GM18498 (cell line): ENCODE measurements at regions not wholly inside any gene's neighbourhood (a gene's known extent, or its start where the extent isn't known, plus 50 kb on each side); places are given as distances from the start of the nearest gene placed in this dataset.

Source experiments
- ATAC-seq: cut with Tn5 transposase; IDR thresholded peaks from one replicate; pipeline ENCODE4 v1.9.1; 2021; ENCODE audit warnings: mild to moderate bottlenecking, moderate library complexity; ENCODE audit not compliant: unreplicated experiment

DNA sequence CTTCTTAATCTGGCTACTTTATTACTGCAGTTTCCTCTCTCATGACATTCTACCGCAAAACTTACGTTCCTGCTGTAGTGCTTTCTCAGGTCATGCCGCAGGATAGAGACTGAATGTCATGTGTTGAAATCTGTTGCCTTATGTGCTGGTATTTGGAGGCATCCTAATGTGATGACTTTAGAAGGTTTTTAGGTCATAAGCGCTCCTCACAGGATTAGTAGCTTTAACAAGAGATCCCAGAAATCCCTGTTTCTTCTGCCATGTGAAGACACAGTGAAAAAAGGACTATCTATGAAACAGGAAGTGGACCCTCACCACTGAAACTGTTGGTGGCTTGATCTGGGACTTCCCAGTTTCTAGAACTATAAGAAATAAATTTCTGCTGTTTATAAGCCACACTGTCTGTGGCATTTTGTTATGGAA is 209.3 kb downstream of the LACC1 start:
- no peak for ATAC-seq

DNA sequence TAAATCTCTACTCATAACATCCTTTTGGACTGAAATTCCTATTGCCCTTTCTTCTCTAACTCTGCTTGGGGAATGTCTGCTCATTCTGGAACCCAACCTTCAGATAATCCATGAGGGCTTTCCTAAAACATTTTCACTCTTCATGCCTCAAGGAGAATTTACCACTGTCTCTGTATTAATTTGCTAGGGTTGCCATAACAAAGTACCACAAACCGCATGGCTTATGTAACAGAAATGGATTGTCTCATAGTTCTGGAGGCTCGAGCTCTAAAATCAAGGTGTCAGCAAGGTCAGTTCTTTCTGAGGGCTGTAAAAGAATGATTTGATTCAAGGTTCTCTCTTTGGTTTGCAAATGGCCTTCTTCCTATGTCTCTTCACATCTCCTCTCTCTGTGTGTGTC is 209.7 kb downstream of the LACC1 start:
- ATAC-seq = no peak

DNA sequence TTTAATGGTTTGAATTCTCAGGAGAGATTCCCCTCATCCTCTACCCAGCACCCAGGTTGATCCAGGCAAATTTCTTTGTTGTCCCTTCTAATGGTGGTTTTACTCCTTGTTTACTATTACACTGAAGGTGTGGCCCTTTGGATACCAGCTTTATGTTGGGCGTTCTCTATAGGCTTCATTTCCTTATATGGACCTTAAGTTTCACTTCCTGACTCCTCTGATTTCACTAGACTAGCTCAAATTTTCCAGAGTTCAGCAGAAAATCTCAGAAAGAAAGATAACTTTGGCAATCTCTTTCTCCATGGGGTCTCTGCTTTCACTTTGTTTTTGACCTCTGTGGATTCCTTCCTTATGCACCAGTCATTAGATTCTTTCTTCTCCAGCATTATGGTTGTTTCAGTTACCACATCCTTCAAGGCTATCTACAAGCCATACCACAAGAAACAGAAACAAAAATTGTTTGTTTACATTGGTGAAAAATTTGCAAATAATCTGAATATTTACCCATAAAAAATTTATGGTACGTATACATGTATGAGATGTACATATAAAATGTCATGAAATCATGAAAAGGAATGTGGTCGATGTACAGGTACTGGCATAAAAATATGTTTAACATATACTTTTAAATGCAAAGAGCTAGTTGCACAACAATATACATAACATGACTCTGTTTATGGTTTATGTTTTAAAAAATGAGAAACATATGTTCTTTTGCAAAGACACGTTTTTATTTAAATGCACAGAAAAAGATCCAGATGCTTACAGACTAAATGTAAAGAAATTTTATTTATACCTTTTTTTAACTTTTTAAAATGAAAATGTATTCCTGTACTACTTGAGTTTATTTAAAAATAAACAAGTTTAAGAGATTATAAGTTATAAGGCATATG is 212.6 kb downstream of the LACC1 start:
- ATAC-seq = no peak

DNA sequence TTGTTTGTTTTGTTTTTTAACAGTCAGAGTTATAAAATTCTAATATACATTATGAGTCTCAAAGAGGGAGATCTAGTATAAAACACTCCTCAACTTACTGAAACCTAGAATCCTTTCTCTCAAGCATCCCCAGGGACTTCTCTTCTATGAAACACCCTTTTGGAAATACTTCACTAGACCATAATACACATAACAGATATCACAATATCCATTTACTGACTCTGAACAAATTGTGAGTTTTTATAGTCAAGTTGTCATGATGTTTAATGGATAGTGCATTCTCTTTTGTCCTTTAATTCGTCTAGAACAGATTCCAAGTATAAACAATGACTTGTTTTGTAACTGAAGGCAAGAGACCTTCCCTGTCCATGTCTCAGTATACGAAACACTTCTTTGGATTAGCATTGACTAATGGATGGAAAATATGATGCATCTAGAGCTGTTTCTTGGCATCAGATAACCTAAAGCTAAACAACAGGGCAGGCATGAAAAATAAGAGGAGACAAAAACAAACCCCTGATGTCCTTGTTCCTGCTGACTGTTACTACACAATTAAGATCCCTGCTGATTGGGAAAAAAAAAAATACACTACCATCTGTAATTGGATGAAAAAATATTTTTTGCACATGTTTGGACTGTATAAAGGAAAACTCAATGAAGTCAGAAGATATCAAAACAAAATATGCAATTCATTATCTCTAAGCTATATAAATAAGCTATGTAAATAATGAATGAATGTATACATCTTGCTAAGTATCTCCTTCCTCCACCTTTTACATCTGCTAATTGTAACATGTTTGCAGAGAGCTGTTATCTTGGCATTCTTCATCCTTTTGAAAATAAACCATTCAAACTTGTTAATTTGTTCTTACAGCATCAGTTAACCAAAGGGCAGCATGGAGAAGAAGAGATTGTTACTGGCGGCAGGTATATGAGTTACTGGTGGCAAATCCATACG is 214.2 kb downstream of the LACC1 start:
- no peak for ATAC-seq

DNA sequence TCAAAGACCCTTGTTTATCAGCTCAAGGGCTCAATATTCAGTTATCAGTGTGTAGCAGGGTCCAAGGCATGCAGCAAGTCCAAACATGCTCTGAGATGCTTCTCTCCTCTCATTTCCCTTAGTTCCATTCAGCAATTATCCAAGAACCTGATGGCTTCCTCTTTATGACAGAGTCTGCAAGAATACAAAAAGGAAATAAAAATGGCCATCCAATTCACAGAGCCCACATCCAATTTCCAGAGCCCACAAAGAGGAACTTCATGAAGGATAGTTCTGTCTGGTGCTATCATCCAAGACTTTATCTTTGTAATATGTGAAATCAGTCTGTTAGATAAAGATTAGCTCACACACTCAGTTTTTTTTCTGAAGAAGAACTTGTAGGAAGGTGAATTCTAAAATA is 217.2 kb downstream of the LACC1 start:
- no peak for ATAC-seq

DNA sequence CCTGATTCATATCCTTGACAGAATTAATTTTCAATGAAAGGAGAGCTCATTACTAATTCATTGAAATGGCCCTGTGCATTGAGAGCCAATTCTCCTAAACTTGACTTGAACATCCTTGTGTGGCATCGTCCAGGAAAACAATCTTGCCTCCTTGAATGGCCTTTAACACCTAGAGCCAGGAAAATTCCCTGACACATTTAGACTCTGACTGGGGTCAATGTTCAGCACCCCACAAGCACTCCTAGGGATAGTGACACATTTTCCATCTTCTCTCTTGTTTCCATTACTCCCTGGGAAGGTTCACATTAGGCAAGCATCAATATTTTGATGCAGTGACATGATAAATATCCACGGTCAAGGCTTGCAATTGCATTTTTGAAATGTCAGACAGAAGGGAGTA is 218.9 kb downstream of the LACC1 start:
- no peak for ATAC-seq

DNA sequence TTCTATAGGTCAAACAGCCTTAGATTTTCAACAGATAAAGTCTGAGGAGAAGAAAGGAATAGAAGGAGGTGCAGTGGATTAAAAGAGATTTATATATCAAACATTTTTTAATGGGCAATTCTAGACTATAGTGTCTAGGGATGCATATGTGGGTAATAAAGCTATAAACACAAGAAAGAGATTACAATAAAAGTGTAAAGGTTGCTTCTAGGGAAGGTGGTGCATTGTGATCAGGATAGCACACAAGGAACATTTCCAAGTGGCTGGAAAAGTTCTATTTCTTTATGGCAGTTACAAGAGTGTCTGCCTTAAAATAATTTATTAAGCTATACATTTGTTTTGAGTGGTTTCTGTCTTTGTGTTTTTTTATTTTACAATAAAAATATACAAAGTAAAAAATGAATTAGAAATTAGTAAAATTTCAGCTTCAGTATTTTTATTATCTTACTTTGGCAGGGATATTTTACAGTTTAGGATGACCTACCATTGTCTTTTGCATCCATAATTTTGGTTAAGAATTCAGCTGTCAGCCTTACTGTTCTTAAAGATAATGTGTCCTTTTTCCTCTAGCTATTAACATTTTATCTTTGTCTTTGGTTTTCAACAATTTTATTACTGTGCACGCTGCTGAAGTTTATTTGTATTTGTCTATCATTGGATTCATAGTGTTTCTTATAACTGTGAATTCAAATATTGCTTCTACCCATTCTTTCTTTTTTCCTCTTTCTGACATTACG is 221.8 kb downstream of the LACC1 start:
- no peak for ATAC-seq

DNA sequence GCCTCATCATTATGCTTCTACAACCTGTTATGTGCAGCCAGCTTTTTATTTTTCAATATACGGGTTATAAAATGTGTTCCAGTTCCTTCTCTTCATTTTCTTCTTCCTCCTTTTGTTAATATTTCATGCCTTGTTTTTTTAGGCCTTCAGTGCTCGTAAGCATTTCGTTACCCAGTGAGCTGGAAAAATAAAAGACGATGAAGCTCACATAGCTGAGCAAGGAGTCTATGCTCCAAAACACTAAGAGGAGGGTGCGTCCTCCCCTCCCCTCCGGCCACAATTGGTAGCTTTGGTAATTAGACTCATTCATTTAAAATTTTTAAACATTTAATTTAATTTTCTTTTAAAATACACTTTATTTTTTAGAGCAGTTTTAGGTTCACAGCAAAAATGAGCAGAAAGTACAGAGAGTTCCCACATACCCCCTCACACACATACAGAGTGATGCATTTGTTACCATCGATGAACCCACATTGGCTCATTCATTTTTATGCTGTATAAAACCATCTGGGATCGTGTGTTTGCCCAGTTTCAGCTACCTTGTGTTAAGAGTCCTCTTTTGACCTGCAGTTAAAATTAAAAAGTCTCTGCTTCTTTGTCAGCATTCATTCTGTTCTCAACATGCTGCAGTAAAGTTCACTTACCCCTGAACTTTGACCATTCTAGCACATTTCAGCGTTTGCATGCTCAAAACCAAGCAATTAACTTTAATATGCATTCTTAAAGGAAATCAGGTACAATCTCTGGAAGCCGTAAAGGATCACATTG is 223.9 kb downstream of the LACC1 start:
- ATAC-seq = no peak

DNA sequence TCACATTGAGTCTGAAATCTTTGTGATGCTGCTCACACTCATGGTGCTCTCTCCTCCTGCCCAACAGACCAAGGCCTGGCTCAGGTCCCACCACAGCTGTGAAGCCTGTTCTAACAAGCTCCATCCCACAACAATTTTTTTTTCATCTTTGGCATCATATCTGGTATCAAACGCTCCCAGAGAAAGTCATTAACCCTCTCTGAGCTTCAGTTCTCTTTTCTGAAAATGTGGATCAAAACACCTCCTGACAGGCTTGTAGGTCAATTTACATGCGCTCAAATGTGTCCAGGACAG is 224.4 kb downstream of the LACC1 start:
- no peak for ATAC-seq

DNA sequence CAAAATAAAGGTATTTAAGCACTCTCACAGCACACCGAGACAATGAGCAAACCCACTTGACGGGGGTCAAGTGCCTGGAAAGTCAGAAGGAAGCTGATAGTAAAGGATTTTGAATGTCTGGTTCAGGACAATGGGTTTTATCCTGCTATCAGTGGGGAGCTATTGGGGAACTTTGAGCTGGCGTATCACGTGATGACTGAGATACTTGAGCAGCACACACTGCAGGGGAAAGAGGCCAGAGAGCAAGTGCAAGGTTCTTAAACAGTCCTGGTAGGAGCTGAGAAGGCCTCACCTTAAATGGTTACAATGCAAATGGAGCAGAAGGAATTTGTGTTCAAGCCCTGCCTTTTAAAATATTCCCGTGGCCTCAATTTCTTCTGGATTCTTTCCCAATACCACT is 225.3 kb downstream of the LACC1 start:
- no peak for ATAC-seq

DNA sequence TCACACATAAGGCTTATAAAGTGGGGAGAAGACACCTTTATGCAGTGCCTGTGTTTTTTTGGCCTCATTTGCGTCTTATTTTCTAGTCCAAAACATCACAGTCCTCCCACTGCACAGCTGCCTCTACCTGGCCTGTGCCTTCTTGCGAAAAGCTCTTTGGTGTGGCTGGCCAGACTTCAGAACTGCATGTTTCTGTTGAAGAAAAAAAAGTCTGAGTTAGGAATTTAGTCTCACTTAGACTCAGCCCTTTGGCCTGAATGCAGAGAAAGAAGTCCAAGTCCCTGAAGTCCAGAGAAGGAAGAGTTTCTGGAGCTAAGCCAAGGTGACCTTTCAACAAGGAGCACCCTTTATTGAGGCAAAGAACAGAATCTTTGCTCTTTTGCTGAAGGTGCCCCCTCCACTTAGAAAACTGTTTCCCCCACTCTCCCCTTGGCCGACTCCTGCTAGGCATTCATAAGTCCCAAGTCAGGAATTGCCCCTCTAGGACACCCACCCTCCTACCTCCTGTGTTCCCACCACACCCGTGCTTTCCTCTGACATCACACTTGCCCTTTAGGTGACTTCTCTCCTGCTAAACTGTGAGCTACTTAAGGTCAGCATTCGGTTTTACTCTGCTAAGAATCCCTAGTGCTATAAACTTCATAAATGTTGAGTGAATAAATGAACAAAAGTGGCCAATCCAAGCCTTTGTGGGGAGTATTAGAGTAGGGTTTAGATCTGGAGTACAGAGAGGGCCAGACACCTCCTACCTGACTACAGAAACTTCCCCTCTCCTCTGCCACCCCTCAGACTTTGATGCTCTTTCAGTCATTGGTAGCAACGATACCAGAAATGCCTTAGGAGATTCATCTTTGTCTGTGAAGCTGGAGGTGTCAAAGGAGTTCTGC is 226.8 kb downstream of the LACC1 start:
- no peak for ATAC-seq

DNA sequence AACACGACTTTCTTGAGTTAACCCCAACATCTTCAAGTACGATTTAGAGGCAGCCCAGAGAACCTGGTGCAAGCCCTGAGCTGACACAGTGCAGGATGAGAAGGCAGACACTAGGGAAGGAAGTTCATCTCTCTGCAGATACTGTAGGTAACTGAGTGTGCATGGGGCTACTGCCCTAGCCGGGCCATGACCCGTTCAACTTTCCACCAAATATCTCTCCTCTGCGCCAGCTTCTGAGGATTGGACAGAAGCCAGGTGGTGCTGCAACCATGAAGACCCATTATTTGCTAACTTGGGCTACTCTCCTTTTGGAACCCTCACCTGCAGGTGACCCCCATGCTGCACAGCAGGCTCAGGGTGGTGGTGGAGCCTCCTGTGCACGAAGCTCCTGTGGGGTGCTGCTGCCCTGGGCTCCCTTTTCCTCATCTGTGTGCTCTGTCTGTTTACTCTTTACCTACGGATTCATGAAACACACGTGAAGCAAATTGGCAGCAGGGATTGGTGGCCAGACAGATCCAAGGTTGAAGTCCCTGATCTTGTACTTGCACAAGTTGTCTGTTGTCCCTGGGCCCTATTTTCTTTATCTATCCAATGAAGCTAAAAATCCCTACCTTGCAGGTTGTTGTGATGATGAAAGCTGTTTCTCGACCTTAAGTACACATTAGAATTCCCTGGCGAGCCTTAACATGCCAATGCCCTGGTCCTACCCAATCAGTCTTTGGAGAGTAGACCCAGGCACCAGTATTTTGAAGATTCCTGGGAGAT is 227.8 kb downstream of the LACC1 start:
- ATAC-seq = no peak

DNA sequence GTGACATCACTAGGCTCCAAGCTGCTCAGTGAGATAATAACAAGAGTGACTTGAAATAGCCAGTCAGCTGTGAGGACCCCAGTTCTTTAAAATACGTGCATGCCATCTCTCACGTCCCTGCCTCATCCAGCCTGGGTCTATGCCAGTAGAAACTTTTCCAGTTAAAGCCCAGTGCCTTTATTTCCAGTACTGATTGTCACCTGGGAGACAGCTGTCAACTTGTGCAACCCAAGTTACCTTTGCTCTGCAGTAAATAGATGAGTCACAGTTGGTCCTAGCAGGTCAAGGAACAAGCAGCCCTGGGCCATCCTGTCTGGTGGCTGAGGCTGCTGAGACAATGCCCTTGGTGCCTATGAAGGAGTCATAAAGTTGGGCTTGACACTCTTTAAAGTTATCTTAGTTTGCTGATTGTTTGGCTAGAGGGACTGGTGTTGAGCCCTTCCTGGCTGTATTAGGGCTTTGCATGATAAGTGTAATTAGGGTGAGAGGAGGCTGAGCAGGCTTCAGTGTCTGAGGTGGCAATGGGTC is 228.7 kb downstream of the LACC1 start:
- ATAC-seq = no peak

DNA sequence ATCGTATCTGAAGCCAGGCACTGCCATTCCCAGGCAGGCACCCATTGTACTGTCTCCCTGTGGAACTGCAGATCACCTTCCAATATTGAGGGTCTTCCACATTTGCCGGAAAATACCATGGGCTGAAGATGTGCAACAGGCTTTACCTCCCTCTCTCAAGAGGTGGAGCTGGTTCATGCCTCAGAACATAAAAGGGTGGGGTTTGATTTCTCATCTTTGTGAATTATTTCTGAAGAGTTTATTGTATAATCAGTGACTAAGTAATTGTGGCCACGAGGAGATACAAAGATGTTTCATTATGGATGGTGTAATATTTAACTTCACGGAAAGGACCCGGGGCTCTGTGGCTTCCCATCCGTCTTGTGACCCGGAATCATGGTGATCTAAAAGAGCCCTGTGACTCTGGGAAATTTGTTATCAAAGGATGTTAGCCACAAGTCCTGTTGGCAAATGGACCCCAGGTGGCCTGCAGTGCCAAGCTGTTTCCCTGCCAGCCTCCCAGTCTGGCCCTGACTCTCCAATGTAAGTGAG is 230.5 kb downstream of the LACC1 start:
- ATAC-seq = no peak

DNA sequence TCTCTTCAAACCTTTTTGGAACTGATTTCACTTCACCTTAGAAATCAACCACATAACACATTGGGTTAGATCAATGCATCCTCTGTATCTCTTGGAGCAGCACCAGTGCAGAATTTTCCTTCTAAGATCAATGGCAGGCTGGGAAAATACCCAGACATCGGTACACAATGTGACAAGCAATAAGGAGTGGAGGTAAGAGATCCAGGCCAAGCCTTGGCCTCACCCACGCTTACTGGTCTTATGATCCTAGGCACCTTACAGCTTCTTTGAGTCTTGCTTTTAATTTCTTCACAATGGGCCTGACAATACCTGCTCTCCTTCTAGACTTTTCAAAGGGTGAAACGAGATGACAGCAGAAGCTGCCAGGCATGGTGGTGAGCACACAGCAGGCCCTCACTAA is 232.0 kb downstream of the LACC1 start:
- ATAC-seq = no peak

DNA sequence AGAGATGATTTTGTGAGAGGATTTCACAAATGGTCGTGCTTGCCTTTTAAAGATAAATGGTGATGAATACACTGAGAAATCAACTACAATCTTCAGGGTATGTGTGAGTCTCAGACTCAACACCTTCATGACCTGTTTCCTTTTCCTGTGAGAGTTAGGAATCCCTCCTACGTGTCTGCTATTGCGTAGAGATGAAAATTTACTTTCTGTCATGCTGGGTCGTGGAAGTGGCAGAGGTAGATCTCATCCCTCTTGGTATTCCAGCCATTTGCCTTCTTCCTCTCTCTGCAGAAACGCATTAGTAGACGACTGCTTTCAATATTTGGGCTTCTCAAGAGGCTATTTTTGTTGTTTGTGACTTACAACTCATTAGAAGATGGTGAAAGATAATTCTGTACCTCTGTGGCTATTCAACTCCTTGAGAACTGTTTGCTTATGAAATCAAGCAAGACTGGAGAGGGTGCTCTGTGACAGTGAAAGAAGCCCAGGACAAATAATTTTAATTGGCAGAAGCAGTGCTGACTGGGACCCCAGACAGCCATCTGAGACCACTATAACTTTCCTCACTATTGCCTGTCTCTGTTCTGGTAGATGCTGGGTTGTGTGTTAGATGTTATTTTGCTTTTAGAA is 233.1 kb downstream of the LACC1 start:
- ATAC-seq = no peak

DNA sequence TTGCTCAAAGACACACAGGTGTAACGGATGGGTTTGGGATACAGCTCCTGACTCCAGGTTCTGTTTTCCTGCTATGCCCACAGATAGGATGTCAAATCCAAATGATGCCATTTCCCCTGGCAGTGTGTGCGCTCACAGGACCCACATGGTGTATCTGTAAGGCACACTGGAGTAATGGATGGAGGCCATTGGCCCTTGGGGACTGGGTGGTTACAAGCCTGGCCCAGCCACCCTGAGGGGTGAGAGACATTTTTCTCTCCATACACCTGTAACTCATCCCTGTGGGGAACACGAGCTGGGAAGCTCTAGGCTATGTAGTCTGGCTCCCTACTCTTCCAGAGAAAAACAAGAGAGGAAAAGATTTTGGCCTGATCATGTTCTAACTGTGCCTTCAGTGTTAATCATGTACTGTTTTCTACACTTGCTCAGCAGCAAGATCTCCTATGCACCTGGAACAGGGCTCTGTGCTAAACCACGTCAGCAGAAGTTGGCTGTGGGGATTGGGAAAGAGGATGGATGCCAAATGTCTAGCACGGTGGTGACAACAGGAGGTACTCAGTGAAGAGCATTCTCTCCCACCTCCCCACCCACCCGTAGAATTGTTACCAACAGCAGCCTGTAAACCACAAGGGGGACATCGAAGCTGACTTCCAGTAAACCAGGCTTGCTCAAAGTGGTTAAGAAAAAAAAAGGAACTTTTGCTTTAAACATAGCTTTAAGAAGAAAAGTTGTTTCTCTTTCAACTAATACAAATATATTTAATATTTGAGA is 237.0 kb downstream of the LACC1 start:
- no peak for ATAC-seq
